Fibroblast of lung (primary cell): ENCODE measurements at regions not wholly inside any gene's neighbourhood (a gene's known extent, or its start where the extent isn't known, plus 50 kb on each side); places are given as distances from the start of the nearest gene placed in this dataset.

Experiments
- DNase-seq, 2 donors: peaks; one replicate each; pipeline versions ENCODE4 v3.0.0 to v3.0.0-alpha.2; 2010; ENCODE audit warnings: low read depth in 2 of 2
- H2AFZ ChIP-seq: 2 replicates; pipeline ENCODE4 v1.5.1; 2012; ENCODE audit warnings: low read length, control low read depth, inconsistent platforms
- H3K27ac ChIP-seq: 2 replicates; pipeline ENCODE4 v1.5.1; 2011; ENCODE audit warnings: low read length, control low read depth; ENCODE audit not compliant: insufficient read depth
- H3K27me3 ChIP-seq: 2 replicates; pipeline ENCODE4 v1.5.1; 2011; ENCODE audit warnings: mild to moderate bottlenecking, low read length; ENCODE audit not compliant: control insufficient read depth, insufficient read depth
- H3K36me3 ChIP-seq: 2 replicates; pipeline ENCODE4 v1.5.1; 2011; ENCODE audit warnings: low read length; ENCODE audit not compliant: control insufficient read depth, insufficient read depth
- H3K4me1 ChIP-seq: 2 replicates; pipeline ENCODE4 v1.5.1; 2011; ENCODE audit warnings: low read length; ENCODE audit not compliant: control insufficient read depth, insufficient read depth; ENCODE audit errors: extremely low read depth
- H3K4me2 ChIP-seq: 2 replicates; pipeline ENCODE4 v1.5.1; 2011; ENCODE audit warnings: low read length, control low read depth; ENCODE audit not compliant: insufficient read depth; ENCODE audit errors: extremely low read depth
- H3K4me3 ChIP-seq, 4 experiments: fragments of 200-600 bp in 1 of 4; sonication (generic) in 1 of 4; replicated peaks in 1 of 4; 2 replicates each; pipeline ENCODE4 v1.5.1; 2011 to 2016; ENCODE audit warnings: low read length in 4 of 4, low read depth in 3 of 4, mild to moderate bottlenecking in 3 of 4, control low read depth in 2 of 4, inconsistent platforms in 1 of 4, mixed read lengths in 1 of 4; ENCODE audit not compliant: insufficient read depth in 1 of 4; ENCODE audit errors: control extremely low read depth in 1 of 4
- H3K79me2 ChIP-seq: 2 replicates; pipeline ENCODE4 v1.5.1; 2012; ENCODE audit warnings: mild to moderate bottlenecking, low read length, inconsistent platforms; ENCODE audit not compliant: control insufficient read depth, insufficient read depth
- H3K9ac ChIP-seq: 2 replicates; pipeline ENCODE4 v1.5.1; 2011; ENCODE audit warnings: mild to moderate bottlenecking, low read length, control low read depth; ENCODE audit not compliant: insufficient read depth
- H3K9me3 ChIP-seq: 2 replicates; pipeline ENCODE4 v1.5.1; 2012; ENCODE audit warnings: low read depth, low read length; ENCODE audit not compliant: control insufficient read depth, insufficient read depth
- H4K20me1 ChIP-seq: 2 replicates; pipeline ENCODE4 v1.5.1; 2011; ENCODE audit warnings: low read length; ENCODE audit not compliant: control insufficient read depth, insufficient read depth; ENCODE audit errors: extremely low read depth
- CTCF ChIP-seq, 2 donors: IDR thresholded peaks in 1 of 2; conservative IDR thresholded peaks in 1 of 2; 1 replicate in 1 of 2; 2 replicates in 1 of 2; pipeline ENCODE4 v1.5.1; 2011 to 2012; ENCODE audit warnings: low read length in 2 of 2, control low read depth in 1 of 2, inconsistent platforms in 1 of 2, low read depth in 1 of 2, mild to moderate bottlenecking in 1 of 2
- EZH2 ChIP-seq: IDR thresholded peaks from 2 replicates; pipeline ENCODE4 v1.5.1; 2012; ENCODE audit warnings: low read length, control low read depth, mild to moderate bottlenecking; ENCODE audit errors: missing control alignments

- Histone ChIP-seq H3K4me1 (peaks cover 11% of the 10 kb centered on the region), H3K9ac (no peak overlapping the region), H4K20me1 (no peaks in the 10 kb centered on the region), H3K4me2 (no peak overlapping the region), H3K9me3 (no peaks in the 10 kb centered on the region), H3K79me2 (no peaks in the 10 kb centered on the region), H3K4me3 (no peak overlapping the region), H3K27me3 (no peaks in the 10 kb centered on the region), H3K27ac (no peak overlapping the region), H3K36me3 (no peaks in the 10 kb centered on the region), H2AFZ (no peak overlapping the region)
- TF ChIP-seq EZH2 (no peak), CTCF (conservative IDR thresholded peaks at IDR 0.05 in 1 of 2, IDR thresholded peaks at IDR 0.05 in 1 of 2; ENCODE audit: low read depth in 1 of 2, low read length in 2 of 2) (no peak)
- peak; percentile 71 to 87 for DNase-seq
Observed at GRCh38 chr9:115921301-115921700, 232.3 kb upstream of the PAPPA start.

GRCh38 chr9:115922444-115922843, 231.1 kb upstream of the PAPPA start:
- H3K9ac ChIP-seq: no peak overlapping the region
- peaks cover 11% of the 10 kb centered on the region for H3K4me1 ChIP-seq
- no peaks in the 10 kb centered on the region for H3K36me3 ChIP-seq
- H3K79me2 ChIP-seq: no peaks in the 10 kb centered on the region
- H3K9me3 ChIP-seq: no peaks in the 10 kb centered on the region
- no peak overlapping the region for H3K4me3 ChIP-seq
- no peak overlapping the region for H3K27ac ChIP-seq
- TF ChIP-seq CTCF (conservative IDR thresholded peaks at IDR 0.05 in 1 of 2, IDR thresholded peaks at IDR 0.05 in 1 of 2; ENCODE audit: low read depth in 1 of 2, low read length in 2 of 2) (no peak), EZH2 (no peak)
- DNase-seq: no peak
- no peak overlapping the region for H3K4me2 ChIP-seq
- H3K27me3 ChIP-seq: no peaks in the 10 kb centered on the region
- H4K20me1 ChIP-seq: no peaks in the 10 kb centered on the region
- no peak overlapping the region for H2AFZ ChIP-seq

- peak in 1 of 2 donors; percentile 26 for DNase-seq
- H3K4me2 ChIP-seq: peak overlapping the region; percentile 26
- H3K79me2 ChIP-seq: no peaks in the 10 kb centered on the region
Observed at GRCh38 chr9:115923410-115923809, 230.2 kb upstream of the PAPPA start.

More at GRCh38 chr9:115923410-115923809, 230.2 kb upstream of the PAPPA start:
- Histone ChIP-seq H3K36me3 (no peaks in the 10 kb centered on the region), H3K9me3 (no peaks in the 10 kb centered on the region), H3K9ac (no peak overlapping the region), H3K27me3 (no peaks in the 10 kb centered on the region), H3K27ac (peak overlapping the region; percentile 49), H2AFZ (no peak overlapping the region), H4K20me1 (no peaks in the 10 kb centered on the region), H3K4me1 (peaks cover 11% of the 10 kb centered on the region), H3K4me3 (no peak overlapping the region)
- TF ChIP-seq CTCF (conservative IDR thresholded peaks at IDR 0.05 in 1 of 2, IDR thresholded peaks at IDR 0.05 in 1 of 2; ENCODE audit: low read depth in 1 of 2, low read length in 2 of 2): no peak
- no peak for TF ChIP-seq EZH2
